ENCODE measurements at regions not wholly inside any gene's neighbourhood (a gene's known extent, or its start where the extent isn't known, plus 50 kb on each side); places are given as distances from the start of the nearest gene placed in this dataset.
"Not testable (repeated sequence)": the region's sequence is repeated elsewhere in the genome, so short reads cannot be mapped to it uniquely, and the experiment has no call there.

- DNase-seq (ENCODE audit: low spot score in 2 of 2): no peak
- Histone ChIP-seq H3K9me3 (no peaks in the 10 kb centered on the region), H3K4me3 (no peak overlapping the region), H3K27me3 (no peaks in the 10 kb centered on the region), H3K36me3 (no peaks in the 10 kb centered on the region), H3K27ac (no peak overlapping the region), H3K4me1 (no peaks in the 10 kb centered on the region)
- intact Hi-C loops (cut with DNase I; ENCODE audit: low total_unique reads): no loop called here
- TF ChIP-seq POLR2A (IDR thresholded peaks at IDR 0.05): no peak
- TF ChIP-seq POLR2AphosphoS5 (IDR thresholded peaks at IDR 0.05): no peak
- no peak for TF ChIP-seq CTCF (IDR thresholded peaks at IDR 0.05)
Measured at GRCh38 chr5:12169536-12169935, 265.3 kb upstream of the CTNND2 start.

GRCh38 chr5:12162863-12163262 is 258.6 kb upstream of the CTNND2 start:
- Histone ChIP-seq H3K27me3 (no peaks in the 10 kb centered on the region), H3K4me3 (no peak overlapping the region), H3K36me3 (no peaks in the 10 kb centered on the region), H3K9me3 (no peaks in the 10 kb centered on the region), H3K4me1 (no peaks in the 10 kb centered on the region), H3K27ac (no peak overlapping the region)
- TF ChIP-seq CTCF (IDR thresholded peaks at IDR 0.05) (no peak), POLR2A (IDR thresholded peaks at IDR 0.05) (no peak), POLR2AphosphoS5 (IDR thresholded peaks at IDR 0.05) (no peak)
- intact Hi-C loops (cut with DNase I; ENCODE audit: low total_unique reads): no loop called here
- DNase-seq (ENCODE audit: low spot score in 2 of 2): no peak

- Histone ChIP-seq H3K27ac (no peak overlapping the region), H3K4me1 (no peaks in the 10 kb centered on the region), H3K27me3 (no peaks in the 10 kb centered on the region), H3K9me3 (peaks cover 0 to 5% of the 10 kb centered on the region in 2 donors), H3K36me3 (no peaks in the 10 kb centered on the region), H3K4me3 (no peak overlapping the region)
- no peak for TF ChIP-seq POLR2A (IDR thresholded peaks at IDR 0.05)
- TF ChIP-seq POLR2AphosphoS5 (IDR thresholded peaks at IDR 0.05): no peak
- TF ChIP-seq CTCF (IDR thresholded peaks at IDR 0.05): no peak
- no peak for DNase-seq (ENCODE audit: low spot score in 2 of 2)
- intact Hi-C loops (cut with DNase I; ENCODE audit: low total_unique reads): no loop called here
Measured at GRCh38 chr5:12147513-12147912, 243.3 kb upstream of the CTNND2 start.

GRCh38 chr5:12141496-12141895 is 237.2 kb upstream of the CTNND2 start:
- H3K4me3 ChIP-seq: no peak overlapping the region
- no peaks in the 10 kb centered on the region for H3K27me3 ChIP-seq
- H3K36me3 ChIP-seq: peaks cover 3% of the 10 kb centered on the region
- no peaks in the 10 kb centered on the region for H3K4me1 ChIP-seq
- H3K27ac ChIP-seq: no peak overlapping the region
- TF ChIP-seq POLR2A (IDR thresholded peaks at IDR 0.05) (no peak), POLR2AphosphoS5 (IDR thresholded peaks at IDR 0.05) (no peak), CTCF (IDR thresholded peaks at IDR 0.05) (no peak)
- intact Hi-C loops (cut with DNase I; ENCODE audit: low total_unique reads): no loop called here
- no peaks in the 10 kb centered on the region for H3K9me3 ChIP-seq
- no peak for DNase-seq (ENCODE audit: low spot score in 2 of 2)

GRCh38 chr5:12133520-12133919 is 229.3 kb upstream of the CTNND2 start:
- H3K27ac ChIP-seq: no peak overlapping the region

GRCh38 chr5:12131020-12131419 is 226.8 kb upstream of the CTNND2 start:
- H3K9me3 ChIP-seq: peaks cover 9 to 16% of the 10 kb centered on the region in 2 donors
- H3K27me3 ChIP-seq; intact Hi-C loops (cut with DNase I; ENCODE audit: low total_unique reads); H3K36me3 ChIP-seq; H3K4me3 ChIP-seq; H3K27ac ChIP-seq; DNase-seq (ENCODE audit: low spot score in 2 of 2); H3K4me1 ChIP-seq: not testable (repeated sequence)

More at GRCh38 chr5:12133520-12133919, 229.3 kb upstream of the CTNND2 start:
- Histone ChIP-seq H3K9me3 (peaks cover 6 to 11% of the 10 kb centered on the region in 2 donors), H3K36me3 (no peaks in the 10 kb centered on the region), H3K4me1 (no peaks in the 10 kb centered on the region), H3K27me3 (no peaks in the 10 kb centered on the region), H3K4me3 (no peak overlapping the region)
- TF ChIP-seq POLR2AphosphoS5 (IDR thresholded peaks at IDR 0.05): no peak
- TF ChIP-seq POLR2A (IDR thresholded peaks at IDR 0.05): no peak
- no peak for TF ChIP-seq CTCF (IDR thresholded peaks at IDR 0.05)
- DNase-seq (ENCODE audit: low spot score in 2 of 2): no peak
- intact Hi-C loops (cut with DNase I; ENCODE audit: low total_unique reads): no loop called here

All from breast epithelium (tissue), 4 donors.